RWPE2 (cell line): ENCODE measurements at regions not wholly inside any gene's neighbourhood (a gene's known extent, or its start where the extent isn't known, plus 50 kb on each side); places are given as distances from the start of the nearest gene placed in this dataset.
A peak's percentile ranks its signal among the peaks of the same experiment; 100 is the strongest.

ENCODE experiments used
- ATAC-seq: fragments of 200-7000 bp; cut with Tn5 transposase; 3 replicates; pipeline ENCODE4 v1.9.1; 2021; ENCODE audit warnings: low read depth
- DNase-seq: peaks from one replicate; pipeline ENCODE4 v3.0.0-alpha.2; 2020; ENCODE audit warnings: low spot score
- H3K27ac ChIP-seq: fragments of 450-650 bp; 2 replicates; pipeline ENCODE4 v1.5.1; 2017; ENCODE audit warnings: mild to moderate bottlenecking; ENCODE audit not compliant: poor library complexity, severe bottlenecking
- H3K27me3 ChIP-seq: fragments of 250-450 bp; sonication (Bioruptor Pico); 2 replicates; pipeline ENCODE4 v1.5.1; 2021; ENCODE audit warnings: mild to moderate bottlenecking, moderate library complexity; ENCODE audit not compliant: insufficient read depth, poor library complexity, severe bottlenecking
- H3K36me3 ChIP-seq: fragments of 250-450 bp; sonication (Bioruptor Pico); 2 replicates; pipeline ENCODE4 v1.5.1; 2020; ENCODE audit warnings: low read depth, mild to moderate bottlenecking, moderate library complexity
- H3K4me1 ChIP-seq: fragments of 250-450 bp; sonication (Bioruptor Pico); 2 replicates; pipeline ENCODE4 v1.5.1; 2021; ENCODE audit warnings: mild to moderate bottlenecking, moderate library complexity; ENCODE audit not compliant: insufficient read depth, poor library complexity, severe bottlenecking
- H3K4me3 ChIP-seq: fragments of 250-450 bp; sonication (Bioruptor Pico); 2 replicates; pipeline ENCODE4 v1.5.1; 2021; ENCODE audit warnings: mild to moderate bottlenecking, moderate library complexity; ENCODE audit not compliant: severe bottlenecking
- H3K9me3 ChIP-seq: fragments of 250-450 bp; sonication (Bioruptor Pico); 2 replicates; pipeline ENCODE4 v1.5.1; 2021; ENCODE audit warnings: mild to moderate bottlenecking, moderate library complexity; ENCODE audit not compliant: severe bottlenecking
- TF ChIP-seq, protein P1 (sequence below): fragments of 450-650 bp; IDR thresholded peaks from one replicate; pipeline ENCODE4 v1.5.1; 2017; ENCODE audit warnings: mild to moderate bottlenecking, moderate library complexity; ENCODE audit not compliant: poor library complexity, severe bottlenecking

DNA sequence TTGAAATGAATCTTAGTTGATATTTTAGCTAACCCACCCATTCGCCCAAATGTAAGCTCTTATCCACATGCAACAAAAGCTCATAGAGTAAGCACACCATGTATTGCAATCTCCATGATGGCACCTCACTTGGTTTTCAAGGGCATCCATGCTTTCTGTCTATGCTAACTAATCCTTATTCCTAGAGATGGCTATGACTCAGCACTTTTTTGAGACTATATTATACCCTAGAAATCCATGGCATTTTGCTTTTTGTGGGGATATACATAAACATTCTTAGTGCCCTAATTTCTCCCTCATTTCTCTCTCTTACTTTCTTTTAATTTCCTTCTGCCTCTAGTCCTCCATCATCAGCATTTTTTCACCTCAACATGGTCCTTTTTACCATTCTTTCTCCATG lies 168.5 kb upstream of the STT3B start:
- TF ChIP-seq, protein P1, sequence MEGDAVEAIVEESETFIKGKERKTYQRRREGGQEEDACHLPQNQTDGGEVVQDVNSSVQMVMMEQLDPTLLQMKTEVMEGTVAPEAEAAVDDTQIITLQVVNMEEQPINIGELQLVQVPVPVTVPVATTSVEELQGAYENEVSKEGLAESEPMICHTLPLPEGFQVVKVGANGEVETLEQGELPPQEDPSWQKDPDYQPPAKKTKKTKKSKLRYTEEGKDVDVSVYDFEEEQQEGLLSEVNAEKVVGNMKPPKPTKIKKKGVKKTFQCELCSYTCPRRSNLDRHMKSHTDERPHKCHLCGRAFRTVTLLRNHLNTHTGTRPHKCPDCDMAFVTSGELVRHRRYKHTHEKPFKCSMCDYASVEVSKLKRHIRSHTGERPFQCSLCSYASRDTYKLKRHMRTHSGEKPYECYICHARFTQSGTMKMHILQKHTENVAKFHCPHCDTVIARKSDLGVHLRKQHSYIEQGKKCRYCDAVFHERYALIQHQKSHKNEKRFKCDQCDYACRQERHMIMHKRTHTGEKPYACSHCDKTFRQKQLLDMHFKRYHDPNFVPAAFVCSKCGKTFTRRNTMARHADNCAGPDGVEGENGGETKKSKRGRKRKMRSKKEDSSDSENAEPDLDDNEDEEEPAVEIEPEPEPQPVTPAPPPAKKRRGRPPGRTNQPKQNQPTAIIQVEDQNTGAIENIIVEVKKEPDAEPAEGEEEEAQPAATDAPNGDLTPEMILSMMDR, result no peak
- DNase-seq (no peak), ATAC-seq (no peak)
- no peak overlapping the region for H3K27ac ChIP-seq
- H3K36me3 ChIP-seq, result no peaks in the 10 kb centered on the region
- no peaks in the 10 kb centered on the region for H3K9me3 ChIP-seq
- no peak overlapping the region for H3K4me3 ChIP-seq
- H3K27me3 ChIP-seq, result no peaks in the 10 kb centered on the region
- H3K4me1 ChIP-seq, result no peaks in the 10 kb centered on the region

DNA sequence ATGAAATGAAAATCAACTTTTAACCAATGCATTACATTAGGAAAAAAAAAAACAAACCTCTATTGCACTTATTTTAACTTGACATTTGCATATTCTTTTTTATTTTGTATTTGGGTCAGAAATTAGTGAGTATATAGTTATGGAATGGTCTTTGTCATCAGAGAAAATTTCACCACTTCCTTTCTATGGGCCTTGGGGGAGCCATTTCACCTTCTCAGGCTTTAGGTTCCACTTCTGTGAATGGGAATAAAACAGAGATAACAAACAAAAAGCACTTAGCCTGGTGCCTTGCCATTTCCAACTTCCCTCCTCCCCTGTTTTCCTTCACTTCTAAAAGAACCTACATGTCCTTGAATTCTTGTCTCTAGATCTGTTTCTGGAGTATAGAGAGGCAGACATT lies 168.0 kb upstream of the STT3B start:
- Histone ChIP-seq H3K27ac (no peak overlapping the region), H3K27me3 (no peaks in the 10 kb centered on the region), H3K9me3 (no peaks in the 10 kb centered on the region), H3K4me3 (no peak overlapping the region), H3K4me1 (no peaks in the 10 kb centered on the region), H3K36me3 (no peaks in the 10 kb centered on the region)
- peak; percentile 48; the same call in 1 of the 3 replicates for ATAC-seq
- TF ChIP-seq, protein P1, result no peak
- DNase-seq, result no peak

DNA sequence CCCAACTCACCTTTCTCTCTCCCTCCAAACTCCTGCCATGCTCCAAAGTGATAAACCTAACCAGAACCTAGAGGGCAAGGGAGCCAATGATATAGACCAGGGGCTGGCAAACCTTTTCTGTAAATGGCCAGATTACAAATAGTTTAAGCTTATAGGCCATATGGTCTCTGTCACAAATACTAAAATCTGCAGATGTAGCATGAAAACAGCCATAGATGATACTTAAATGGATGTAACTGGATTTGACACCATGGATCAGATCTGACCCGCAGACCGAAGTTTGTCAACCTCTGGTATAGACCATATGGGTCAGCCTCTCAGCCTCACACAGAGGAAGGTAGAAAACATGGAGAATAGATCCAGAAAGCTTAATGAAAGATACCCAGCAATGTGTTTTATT lies 165.2 kb upstream of the STT3B start:
- TF ChIP-seq, protein P1, result no peak
- no peak for ATAC-seq
- Histone ChIP-seq H3K36me3 (no peaks in the 10 kb centered on the region), H3K27ac (no peak overlapping the region), H3K9me3 (no peaks in the 10 kb centered on the region), H3K27me3 (no peaks in the 10 kb centered on the region), H3K4me3 (no peak overlapping the region), H3K4me1 (peaks cover 5% of the 10 kb centered on the region)
- no peak for DNase-seq

DNA sequence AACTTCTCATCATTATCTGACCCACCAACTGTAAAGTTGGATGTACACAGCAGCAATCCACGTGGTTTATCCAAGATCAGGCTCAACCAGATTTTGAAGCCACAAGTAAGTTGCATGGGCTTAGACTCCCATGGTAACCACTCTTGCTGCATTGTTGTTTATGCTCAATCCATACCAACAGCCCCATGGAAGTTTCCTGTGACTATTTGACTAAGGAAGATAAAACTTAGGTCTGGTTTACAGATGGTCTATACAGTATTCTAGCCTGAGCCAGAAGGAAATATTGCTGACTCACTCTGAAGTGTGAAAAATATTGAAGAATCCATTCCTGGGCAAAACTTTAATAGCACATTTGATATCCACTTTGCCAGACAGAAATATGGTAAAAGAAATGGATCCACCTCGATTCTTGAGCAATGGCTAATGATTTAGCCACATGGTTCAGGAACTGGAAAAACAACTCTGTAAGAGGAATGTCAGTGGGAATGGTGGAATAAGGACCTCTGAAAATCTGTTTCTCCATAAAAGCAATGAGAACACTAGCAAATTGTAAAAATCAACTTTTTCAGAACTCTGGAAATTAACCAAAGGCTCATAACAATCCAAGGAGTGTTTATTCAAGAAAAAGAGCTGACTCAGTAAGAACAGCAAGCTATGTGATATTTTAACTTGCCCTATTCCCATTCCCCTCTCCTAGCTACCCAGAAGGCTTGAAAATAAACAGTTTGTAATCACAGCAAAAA lies 162.9 kb upstream of the STT3B start:
- Histone ChIP-seq H3K27me3 (no peaks in the 10 kb centered on the region), H3K36me3 (no peaks in the 10 kb centered on the region), H3K4me1 (peaks cover 5% of the 10 kb centered on the region), H3K4me3 (no peak overlapping the region), H3K27ac (no peak overlapping the region), H3K9me3 (no peaks in the 10 kb centered on the region)
- TF ChIP-seq, protein P1, result no peak
- ATAC-seq (no peak), DNase-seq (no peak)

DNA sequence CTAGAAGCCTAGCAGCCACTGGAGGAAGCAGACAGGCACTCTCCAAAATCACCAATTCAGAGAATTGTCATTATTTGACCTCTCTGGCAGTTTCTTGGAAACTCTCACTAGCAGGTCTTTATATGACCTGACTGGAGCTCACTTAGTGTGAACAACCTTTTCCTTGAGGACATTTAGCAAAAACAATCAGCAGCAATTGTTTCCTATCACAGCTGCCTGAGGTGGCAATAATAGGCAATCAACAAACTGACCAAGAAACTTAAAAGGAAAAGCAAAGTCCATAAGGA lies 162.4 kb upstream of the STT3B start:
- Histone ChIP-seq H3K9me3 (no peaks in the 10 kb centered on the region), H3K27ac (no peak overlapping the region), H3K4me3 (no peak overlapping the region), H3K4me1 (peaks cover 5% of the 10 kb centered on the region), H3K27me3 (no peaks in the 10 kb centered on the region), H3K36me3 (no peaks in the 10 kb centered on the region)
- ATAC-seq (no peak), DNase-seq (no peak)
- TF ChIP-seq, protein P1, result no peak
